ENCODE measurements at regions not wholly inside any gene's neighbourhood (a gene's known extent, or its start where the extent isn't known, plus 50 kb on each side); places are given as distances from the start of the nearest gene placed in this dataset.

DNA sequence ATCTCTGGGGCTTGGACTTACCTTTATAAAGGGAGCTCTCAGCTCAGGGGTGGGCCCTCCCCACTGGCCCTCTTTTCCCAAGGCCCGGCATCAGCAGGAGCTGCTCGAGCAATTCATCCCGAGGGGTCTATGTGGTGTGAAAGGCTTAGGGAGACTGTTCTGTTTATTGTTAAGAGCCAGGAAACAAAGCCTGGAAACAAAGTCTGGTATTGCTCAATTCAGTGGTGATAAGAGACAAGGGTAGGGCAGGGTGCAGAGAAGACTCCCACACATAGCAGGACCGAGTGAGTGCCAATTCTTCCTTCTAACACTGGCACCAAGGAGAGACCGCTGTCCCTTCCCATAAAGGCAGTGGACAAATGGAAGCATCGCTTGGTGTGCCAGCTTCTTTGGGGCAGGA, 750.7 kb downstream of the KCNJ18 start:
- Histone ChIP-seq H3K27ac (no peak overlapping the region), H3K4me3 (no peak overlapping the region), H3K36me3 (no peaks in the 10 kb centered on the region), H3K27me3 (peaks cover 0 to 6% (median 0%) of the 10 kb centered on the region in 9 donors), H3K4me1 (no peaks in the 10 kb centered on the region), H3K9me3 (peaks cover 0 to 6% (median 0%) of the 10 kb centered on the region in 12 donors)
- DNase-seq = no peak
- TF ChIP-seq, protein P1, sequence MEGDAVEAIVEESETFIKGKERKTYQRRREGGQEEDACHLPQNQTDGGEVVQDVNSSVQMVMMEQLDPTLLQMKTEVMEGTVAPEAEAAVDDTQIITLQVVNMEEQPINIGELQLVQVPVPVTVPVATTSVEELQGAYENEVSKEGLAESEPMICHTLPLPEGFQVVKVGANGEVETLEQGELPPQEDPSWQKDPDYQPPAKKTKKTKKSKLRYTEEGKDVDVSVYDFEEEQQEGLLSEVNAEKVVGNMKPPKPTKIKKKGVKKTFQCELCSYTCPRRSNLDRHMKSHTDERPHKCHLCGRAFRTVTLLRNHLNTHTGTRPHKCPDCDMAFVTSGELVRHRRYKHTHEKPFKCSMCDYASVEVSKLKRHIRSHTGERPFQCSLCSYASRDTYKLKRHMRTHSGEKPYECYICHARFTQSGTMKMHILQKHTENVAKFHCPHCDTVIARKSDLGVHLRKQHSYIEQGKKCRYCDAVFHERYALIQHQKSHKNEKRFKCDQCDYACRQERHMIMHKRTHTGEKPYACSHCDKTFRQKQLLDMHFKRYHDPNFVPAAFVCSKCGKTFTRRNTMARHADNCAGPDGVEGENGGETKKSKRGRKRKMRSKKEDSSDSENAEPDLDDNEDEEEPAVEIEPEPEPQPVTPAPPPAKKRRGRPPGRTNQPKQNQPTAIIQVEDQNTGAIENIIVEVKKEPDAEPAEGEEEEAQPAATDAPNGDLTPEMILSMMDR (IDR thresholded peaks at IDR 0.05) = no peak
- TF ChIP-seq POLR2A (IDR thresholded peaks at IDR 0.05) = no peak
- intact Hi-C loops (cut with DNase I) = loop anchor here in 2 of 10 donors (2.0 to 10.0 kb wide), 2 partner anchors 26 to 1148 kb away; no protein-coding TSS in a partner anchor
- WGBS, 4 donors = 54 to 71% (median 70%) methylated on average over 6 of the region's 6 CpGs
- no peak for ATAC-seq

DNA sequence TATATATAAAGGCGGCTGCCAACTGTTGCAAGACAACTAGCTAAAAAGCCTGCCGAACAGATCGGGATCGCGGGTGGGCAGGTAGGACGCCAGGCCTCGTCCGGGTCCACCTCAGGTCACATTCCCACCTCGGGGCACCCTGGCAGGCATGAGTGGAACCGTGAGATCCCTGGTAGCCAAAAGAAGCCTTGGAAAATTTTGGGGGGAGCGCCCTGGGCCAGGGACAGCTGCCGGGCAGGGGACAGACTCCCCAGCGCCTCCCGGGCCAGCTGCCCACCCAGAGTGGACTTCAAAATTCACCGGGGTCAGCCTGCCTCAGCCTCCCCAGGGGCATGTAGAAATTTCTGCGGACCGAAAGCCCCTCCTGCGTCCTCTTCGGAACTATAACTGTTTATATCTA, 760.9 kb downstream of the KCNJ18 start:
- peaks cover 0 to 25% (median 0%) of the 10 kb centered on the region in 12 donors for H3K9me3 ChIP-seq
- TF ChIP-seq POLR2A (IDR thresholded peaks at IDR 0.05) = no peak
- TF ChIP-seq, protein P1 (IDR thresholded peaks at IDR 0.05) = no peak
- WGBS, 4 donors = 85 to 88% (median 86%) methylated on average over 19 of the region's 19 CpGs
- intact Hi-C loops (cut with DNase I) = no loop called here
- H3K27me3 ChIP-seq = no peaks in the 10 kb centered on the region
- DNase-seq = no peak
- H3K36me3 ChIP-seq = no peaks in the 10 kb centered on the region
- H3K27ac ChIP-seq = no peak overlapping the region
- no peak for ATAC-seq
- H3K4me3 ChIP-seq = no peak overlapping the region
- no peaks in the 10 kb centered on the region for H3K4me1 ChIP-seq

DNA sequence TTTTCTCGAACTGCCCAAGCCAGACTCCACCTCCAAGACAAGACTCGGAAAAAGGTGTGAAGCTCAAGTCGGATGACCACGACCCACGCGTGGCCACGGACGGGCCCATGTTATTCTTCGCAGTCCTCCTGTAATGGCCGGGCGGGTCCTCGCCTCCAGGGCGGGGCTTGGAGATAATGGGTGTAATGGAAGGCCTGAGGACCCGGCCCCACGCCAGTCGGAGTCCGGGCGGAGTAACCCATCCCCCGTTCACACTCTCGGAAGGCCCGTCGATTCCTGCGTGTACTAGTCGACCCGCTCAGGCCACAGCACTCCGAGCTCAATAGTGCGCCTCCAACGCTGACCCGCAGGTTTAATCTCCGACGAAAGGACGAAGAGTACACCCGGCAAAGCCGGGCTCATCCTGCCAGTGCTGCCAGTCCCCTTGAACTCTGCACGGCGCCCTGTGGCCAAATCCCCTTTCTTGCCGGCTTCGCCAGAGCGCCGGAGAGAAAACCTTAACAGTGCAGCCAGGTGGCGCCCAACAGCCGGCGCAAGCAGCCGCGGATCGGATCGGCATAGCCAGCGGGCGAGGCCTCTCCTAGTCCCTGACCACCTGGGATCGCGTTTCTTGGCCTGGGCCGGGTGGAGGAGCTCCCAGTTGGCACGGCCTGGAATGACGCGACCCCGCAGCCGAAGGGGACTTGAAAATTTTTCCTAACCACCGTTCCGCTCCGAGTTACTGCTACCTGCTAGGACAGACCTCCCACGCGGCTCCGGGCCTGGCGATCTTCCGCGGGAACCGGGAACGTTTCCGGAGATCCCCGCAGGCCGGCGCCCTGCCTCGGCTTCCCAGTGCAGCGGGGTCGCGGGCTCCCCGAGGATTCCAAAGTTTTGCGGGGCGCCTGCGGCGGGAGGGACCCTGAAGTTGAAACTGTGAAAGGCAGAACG, 762.0 kb downstream of the KCNJ18 start:
- no peak overlapping the region for H3K4me3 ChIP-seq
- no peak for TF ChIP-seq POLR2A (IDR thresholded peaks at IDR 0.05)
- TF ChIP-seq, protein P1 (IDR thresholded peaks at IDR 0.05) = no peak
- peaks cover 0 to 25% (median 0%) of the 10 kb centered on the region in 12 donors for H3K9me3 ChIP-seq
- no peak for ATAC-seq
- no peaks in the 10 kb centered on the region for H3K27me3 ChIP-seq
- DNase-seq = no peak
- H3K4me1 ChIP-seq = no peaks in the 10 kb centered on the region
- WGBS, 4 donors = 66 to 74% (median 72%) methylated on average over 62 to 82 of the region's 82 CpGs
- no peaks in the 10 kb centered on the region for H3K36me3 ChIP-seq
- intact Hi-C loops (cut with DNase I) = no loop called here
- no peak overlapping the region for H3K27ac ChIP-seq

DNA sequence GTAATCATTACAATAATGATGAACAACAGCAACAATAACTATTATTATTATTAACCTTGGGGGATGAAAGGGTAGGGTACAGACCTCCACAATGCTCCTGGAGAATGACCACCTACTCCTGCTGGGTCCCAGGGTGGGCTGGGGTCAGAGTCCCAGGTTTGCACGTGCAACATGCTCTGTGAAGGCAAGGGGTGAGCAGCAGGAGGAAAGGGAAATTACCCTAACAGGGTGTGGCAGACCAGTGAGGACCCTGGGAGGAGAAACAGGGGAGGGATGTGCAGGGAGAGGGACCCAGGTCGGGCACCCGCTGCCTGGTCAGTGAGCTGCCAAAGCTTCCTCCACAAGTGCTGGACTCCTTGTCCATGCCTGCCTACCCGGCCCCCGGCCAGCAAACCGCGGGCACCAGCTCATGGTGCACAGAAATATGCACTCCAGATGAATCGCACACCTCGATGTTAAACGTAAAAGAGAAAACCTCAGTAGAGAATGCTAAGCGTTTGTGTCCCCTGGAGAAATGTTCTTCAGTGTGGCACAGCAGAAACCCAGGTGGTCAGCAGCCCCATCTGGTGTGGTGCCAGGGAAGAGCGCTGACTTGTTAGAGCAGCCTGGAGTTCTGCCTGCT, 767.1 kb downstream of the KCNJ18 start:
- Histone ChIP-seq H3K27ac (no peak overlapping the region), H3K9me3 (peaks cover 0 to 12% (median 0%) of the 10 kb centered on the region in 12 donors), H3K4me1 (no peaks in the 10 kb centered on the region), H3K36me3 (no peaks in the 10 kb centered on the region), H3K4me3 (no peak overlapping the region), H3K27me3 (no peaks in the 10 kb centered on the region)
- intact Hi-C loops (cut with DNase I) = no loop called here
- TF ChIP-seq POLR2A (IDR thresholded peaks at IDR 0.05) = no peak
- TF ChIP-seq, protein P1 (IDR thresholded peaks at IDR 0.05) = no peak
- WGBS, 4 donors = 75 to 79% (median 75%) methylated on average over 12 of the region's 12 CpGs
- DNase-seq (no peak), ATAC-seq (no peak)
